ENCODE measurements at regions not wholly inside any gene's neighbourhood (a gene's known extent, or its start where the extent isn't known, plus 50 kb on each side); places are given as distances from the start of the nearest gene placed in this dataset.

- TF ChIP-seq YY1 (IDR thresholded peaks at IDR 0.05; ENCODE audit: insufficient read depth, insufficient read length): no peak
- no peak for TF ChIP-seq ZNF274 (IDR thresholded peaks at IDR 0.05; ENCODE audit: low read depth, low read length)
- no peak for TF ChIP-seq SUZ12 (IDR thresholded peaks at IDR 0.05; ENCODE audit: extremely low read depth, insufficient read depth, insufficient read length)
Observed at GRCh38 chr2:5839550-5839949, 147.4 kb downstream of the SOX11 start.

Data from NT2/D1 (cell line).